CD1c-positive myeloid dendritic cell (primary cell): ENCODE measurements at regions not wholly inside any gene's neighbourhood (a gene's known extent, or its start where the extent isn't known, plus 50 kb on each side); places are given as distances from the start of the nearest gene placed in this dataset.
A peak's percentile ranks its signal among the peaks of the same experiment; 100 is the strongest.

Source experiments
- DNase-seq: peaks from one replicate; pipeline ENCODE4 v3.0.0-alpha.2; 2016; ENCODE audit errors: extremely low spot score

DNA sequence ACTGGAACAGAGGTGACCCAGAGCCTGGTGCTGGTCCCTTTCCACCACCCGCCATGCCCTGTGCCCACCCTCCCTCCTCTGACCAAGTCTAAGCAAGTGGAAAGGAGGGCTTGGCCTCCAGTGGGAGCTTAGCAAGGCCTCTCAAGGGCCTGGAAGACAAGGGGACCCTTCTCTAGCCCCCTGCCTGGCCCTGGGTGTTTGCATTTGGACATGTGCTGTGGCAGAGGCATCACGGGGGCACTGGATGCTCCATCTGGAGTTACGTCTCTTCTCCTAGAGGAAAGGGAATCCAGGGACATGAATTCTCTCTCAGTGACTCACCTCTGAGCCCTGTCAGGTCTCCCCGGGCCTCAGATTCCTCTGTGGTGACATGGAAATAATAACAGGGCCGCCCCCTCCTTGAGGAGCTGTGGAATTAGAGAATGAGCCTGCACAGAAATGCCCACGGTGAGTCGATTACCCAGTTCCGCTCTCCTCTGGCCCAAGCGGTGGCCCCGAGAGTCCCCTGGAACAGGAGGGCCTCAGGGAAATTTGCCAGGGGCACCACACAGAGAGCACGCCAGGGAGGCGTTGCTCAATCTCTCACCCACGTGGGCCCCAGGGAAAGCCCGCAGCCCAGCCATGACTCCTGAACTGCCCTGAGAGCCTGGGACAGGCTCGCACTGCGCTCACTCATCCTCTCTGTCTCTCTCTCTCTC is 189.6 kb downstream of the BCOR start:
- DNase-seq: peak; percentile 74

DNA sequence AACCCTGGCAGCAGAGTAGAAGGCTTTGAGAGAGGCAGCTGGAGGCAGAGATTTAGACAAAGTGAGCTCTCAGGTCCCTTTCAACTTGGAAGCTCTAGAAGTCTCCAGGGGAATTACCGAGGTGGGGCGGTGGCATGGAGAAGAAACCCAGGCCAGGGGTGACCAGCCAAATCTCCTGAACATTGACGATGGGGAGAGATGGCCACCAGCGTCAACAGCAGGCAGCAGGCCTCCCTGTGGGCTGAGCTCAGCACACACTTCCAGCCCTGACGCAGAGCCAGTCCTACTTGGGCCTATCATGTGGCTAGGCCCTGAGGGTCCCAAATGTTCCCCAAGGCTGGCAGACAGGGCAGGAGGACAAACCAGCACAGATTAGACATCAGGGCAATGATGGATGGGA is 187.8 kb downstream of the BCOR start:
- no peak for DNase-seq

- no peak for DNase-seq
Measured at GRCh38 chrX:39910651-39911050, 187.1 kb downstream of the BCOR start.

GRCh38 chrX:39911278-39911897 is 186.4 kb downstream of the BCOR start:
- no peak for DNase-seq

DNA sequence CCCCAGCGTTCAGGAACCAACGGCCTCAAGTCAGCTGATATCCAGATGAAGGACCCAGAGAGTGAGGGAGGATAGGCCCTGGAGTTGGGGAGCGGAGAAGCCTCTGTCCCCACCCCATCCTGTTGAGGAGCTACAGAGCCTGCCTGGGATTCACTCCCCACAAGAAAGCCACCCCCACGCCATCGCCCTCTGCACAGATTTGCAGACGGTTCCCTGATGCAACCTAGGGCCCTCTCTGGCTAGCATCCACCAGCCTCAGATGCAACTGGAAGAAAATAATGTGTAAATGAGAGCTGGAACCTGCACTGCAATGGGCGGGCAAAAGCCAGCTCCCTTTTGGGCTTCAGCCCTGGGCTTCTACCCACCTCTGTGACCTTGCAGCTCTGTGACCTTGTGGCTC is 185.6 kb downstream of the BCOR start:
- no peak for DNase-seq

- DNase-seq: no peak
Measured at GRCh38 chrX:39915081-39915480, 182.7 kb downstream of the BCOR start.

- no peak for DNase-seq
Measured at GRCh38 chrX:39915596-39915995, 182.2 kb downstream of the BCOR start.

GRCh38 chrX:39921838-39922237 is 175.9 kb downstream of the BCOR start:
- DNase-seq: no peak

DNA sequence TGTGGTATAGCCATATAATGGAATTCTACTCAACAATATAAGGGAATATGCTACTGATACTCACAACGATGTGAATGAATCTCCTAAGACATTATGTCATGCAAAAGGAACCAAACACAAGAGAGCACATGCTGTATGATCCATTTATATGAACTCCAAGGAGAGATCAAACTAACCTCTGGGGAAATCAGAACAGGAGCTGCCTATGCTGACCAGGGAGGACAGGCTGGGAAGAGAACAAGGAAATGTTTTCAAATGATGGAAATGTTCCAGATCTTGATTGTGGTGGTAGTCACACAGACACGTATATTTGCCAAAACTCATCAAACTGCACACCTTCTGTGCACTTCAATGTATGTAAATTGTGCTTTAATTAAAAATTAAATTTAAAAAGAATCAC is 175.3 kb downstream of the BCOR start:
- no peak for DNase-seq

- DNase-seq: no peak
Measured at GRCh38 chrX:39922926-39923325, 174.8 kb downstream of the BCOR start.

GRCh38 chrX:39927380-39927779 is 170.4 kb downstream of the BCOR start:
- DNase-seq: no peak

GRCh38 chrX:39928704-39929378 is 168.9 kb downstream of the BCOR start:
- no peak for DNase-seq

DNA sequence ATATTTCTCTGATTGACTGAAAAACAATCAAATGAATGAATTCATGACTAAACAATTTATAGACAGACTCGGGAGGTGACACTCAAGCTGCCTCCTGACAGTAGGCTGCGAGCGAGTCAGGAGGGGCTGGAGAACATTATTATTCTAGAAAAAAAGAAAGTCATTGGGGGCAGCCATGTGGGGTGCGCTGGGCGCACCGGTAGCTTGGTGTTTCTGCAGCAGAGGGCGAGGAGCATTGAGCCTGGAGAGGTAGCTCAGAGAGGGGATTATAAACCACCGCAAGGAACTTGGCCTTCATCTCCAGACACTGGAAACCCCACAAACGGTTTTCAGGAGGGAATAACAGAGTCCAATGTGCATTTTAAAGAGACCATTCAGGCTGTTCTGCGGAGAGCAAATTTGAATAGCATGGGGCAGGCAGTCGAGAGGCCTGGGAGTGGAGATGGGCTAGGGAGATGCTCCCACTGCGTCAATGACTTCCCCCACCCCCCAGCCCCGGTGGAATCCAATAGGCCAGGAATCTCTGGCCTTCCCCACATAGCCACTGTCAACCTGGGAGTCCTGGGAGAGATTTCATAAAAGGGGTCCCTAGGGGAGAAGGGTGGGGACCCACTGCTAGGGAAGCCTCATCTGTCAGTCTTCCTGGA is 168.3 kb downstream of the BCOR start:
- no peak for DNase-seq

GRCh38 chrX:39930786-39931528 is 166.8 kb downstream of the BCOR start:
- no peak for DNase-seq

DNA sequence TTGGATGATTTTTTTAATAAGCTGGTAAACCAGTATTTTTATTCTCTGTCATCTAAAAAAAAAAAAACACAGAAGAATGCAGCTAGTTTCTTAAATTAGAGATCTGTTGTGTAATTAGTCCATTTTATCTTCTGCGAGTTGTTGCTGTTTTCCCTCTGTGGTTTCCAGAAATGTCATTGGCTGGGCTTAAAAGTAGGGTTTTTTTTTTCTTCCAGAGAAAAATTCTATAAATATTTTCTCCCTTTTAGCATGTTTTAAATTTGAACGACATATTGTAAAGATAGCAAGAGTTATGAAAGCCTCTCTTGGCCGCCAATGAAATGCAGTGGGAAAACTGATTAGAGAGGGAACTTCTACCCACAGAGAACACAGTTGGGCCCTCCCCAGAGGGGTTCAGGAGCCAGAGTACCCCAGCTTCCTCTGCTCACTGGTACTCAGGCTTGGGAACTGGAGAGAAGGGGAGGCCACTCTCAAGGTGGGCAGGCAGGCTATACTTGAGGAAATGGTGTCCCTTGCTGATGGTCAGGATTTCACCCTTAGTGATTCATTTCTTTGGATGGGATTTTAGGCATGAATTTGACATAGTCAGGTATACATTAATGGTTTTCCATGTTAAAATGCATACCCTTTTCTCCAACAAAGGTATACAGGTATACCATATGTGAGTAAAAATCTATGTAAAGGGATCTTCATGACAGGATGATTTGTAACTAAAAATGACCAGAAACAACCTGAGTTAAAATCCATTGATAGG is 166.1 kb downstream of the BCOR start:
- no peak for DNase-seq

DNA sequence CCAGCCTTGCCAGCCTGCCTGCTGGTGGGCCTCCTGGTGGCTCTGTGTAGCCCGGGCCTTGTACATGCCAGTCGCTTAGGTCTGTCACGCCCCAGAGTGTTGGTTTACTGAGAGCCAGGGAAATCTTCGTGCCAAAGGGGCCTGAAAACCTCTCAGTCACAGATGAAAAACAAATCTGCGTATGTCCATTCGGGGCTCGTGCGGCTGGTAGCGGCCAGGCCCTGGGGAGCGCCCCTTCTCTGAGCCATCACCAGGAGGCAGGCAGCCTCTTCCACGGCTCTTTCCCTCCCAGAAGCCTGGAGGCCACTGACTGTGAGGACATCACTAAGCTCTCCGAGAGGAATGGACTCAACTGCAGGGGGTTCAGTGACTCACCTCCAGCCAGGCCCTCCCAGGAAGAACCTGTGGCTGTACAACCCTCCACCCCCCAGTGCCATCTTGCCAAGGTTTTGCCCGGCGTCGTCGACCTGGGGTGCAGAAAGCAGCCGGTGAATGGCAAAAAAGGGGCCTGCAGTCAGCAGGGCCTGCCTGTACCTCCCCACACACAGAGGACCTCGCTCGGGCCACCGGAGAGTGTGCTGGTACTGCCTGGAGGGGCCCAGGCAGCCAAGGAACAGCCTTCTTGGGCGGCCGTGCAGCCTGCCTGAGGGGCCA is 162.2 kb downstream of the BCOR start:
- DNase-seq: no peak

DNA sequence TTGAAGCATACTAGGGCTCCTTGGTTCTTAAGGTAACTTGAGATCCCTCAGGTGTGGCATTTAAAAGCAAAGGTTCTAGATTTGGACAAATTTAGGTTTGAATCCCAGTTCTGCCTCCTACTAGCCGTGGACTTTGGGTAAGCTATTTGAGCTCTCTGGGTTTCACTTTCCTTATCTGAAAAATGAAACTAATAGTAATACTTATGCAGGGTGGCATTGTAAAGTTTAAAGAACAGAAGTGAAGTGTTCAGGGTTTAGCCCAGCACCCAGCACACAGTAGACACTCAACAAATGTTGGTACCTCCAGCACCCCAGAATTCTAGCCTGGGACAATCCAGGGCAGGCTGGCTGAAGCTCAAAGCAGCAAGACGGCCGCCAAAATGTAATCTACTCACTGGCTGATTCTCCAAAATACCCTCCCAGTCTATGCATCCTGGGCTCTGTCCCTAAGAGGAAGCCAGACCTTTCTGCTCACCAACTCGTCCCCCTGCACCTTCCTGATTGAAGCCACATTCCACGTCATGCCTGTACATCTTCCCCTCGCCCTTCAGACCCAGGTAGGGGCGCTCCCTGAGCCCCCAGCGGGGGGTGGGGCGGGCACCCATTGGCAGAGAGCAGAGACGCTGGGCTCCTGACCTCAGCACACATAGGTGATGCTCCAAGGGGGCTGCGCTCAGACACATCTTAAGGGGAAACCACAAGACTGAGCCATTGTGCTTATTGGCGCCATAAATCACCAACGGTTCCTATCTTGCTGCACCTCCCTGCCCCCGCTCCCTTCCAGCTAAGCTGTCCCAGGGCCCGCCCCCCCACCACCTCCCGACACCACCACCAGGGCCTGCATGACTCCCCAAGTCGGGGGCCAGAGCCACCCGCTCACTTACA is 160.6 kb downstream of the BCOR start:
- DNase-seq: no peak

DNA sequence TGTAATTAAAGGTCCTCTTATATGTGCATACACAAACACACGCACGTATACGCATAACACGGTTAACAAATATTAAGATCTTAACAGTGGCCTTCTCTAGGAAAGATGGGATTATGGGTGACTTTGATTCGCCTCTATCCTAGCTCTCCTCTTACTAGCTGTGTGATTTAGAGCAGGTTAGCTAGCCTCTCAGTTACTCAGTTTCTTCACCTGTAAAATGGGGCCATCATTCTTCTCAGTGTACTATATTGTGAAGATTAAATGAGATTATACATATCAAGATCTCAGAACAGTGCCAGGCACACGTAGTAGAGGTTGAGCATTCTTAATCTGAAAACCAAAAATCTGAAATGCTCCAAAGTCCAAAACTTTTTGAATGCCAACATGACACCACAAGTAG is 159.3 kb downstream of the BCOR start:
- DNase-seq: no peak

GRCh38 chrX:39939678-39940077 is 158.1 kb downstream of the BCOR start:
- no peak for DNase-seq
